ENCODE measurements at regions not wholly inside any gene's neighbourhood (a gene's known extent, or its start where the extent isn't known, plus 50 kb on each side); places are given as distances from the start of the nearest gene placed in this dataset.

- TF ChIP-seq CTCF (IDR thresholded peaks at IDR 0.05), result no peak
- TF ChIP-seq POLR2A (IDR thresholded peaks at IDR 0.05), result no peak
Measured at GRCh38 chr15:27592036-27592760, 506.9 kb downstream of the OCA2 start.

Data from esophagus squamous epithelium (tissue), 4 donors.